HCT116 (cell line): ENCODE measurements at regions not wholly inside any gene's neighbourhood (a gene's known extent, or its start where the extent isn't known, plus 50 kb on each side); places are given as distances from the start of the nearest gene placed in this dataset.

Experiments
- ATAC-seq: fragments of 200-7000 bp; cut with Tn5 transposase; 2 replicates; pipeline ENCODE4 v1.9.1; 2020; ENCODE audit warnings: mild to moderate bottlenecking, moderate library complexity
- BruUV-seq: library from RNA; stranded (reverse); fragments of 400-500 nt; replicated peaks from 2 replicates; lab custom pipeline; 2021; lab: Mats Ljungman, UMichigan
- CTCF ChIA-PET: fragments of 300-600 bp; sonication (Branson Sonifier 250); formaldehyde crosslinking; loops from one replicate; lab custom pipeline; 2021; ENCODE audit warnings: antibody characterized with exemption; lab: Charles Lee
- POLR2A ChIA-PET: fragments of 300-600, 350-600 bp; sonication (Branson Sonifier 250); formaldehyde crosslinking; loops from one replicate; lab custom pipeline; 2021; ENCODE audit warnings: antibody characterized with exemption; lab: Charles Lee
- RAD21 ChIA-PET, 2 experiments: fragments of 300-600 bp; sonication (Branson Sonifier 250); formaldehyde crosslinking; loops; one replicate each; lab custom pipeline; 2023; ENCODE audit warnings: low total read pairs in 2 of 2; ENCODE audit not compliant: uncharacterized antibody in 2 of 2, unreplicated experiment in 2 of 2, low non-redundant PET in 1 of 2; lab: Charles Lee
- DNase-seq: peaks from one replicate; pipeline ENCODE4 v3.0.0-alpha.2; 2010; ENCODE audit warnings: low read depth, low spot score
- H2AFZ ChIP-seq: fragments of 200-600 bp; shearing (Covaris generic), sonication (generic); 2 replicates; pipeline ENCODE4 v1.6.1; 2017; ENCODE audit warnings: low read depth, mixed run types, mixed read lengths, antibody characterized with exemption, low read length; ENCODE audit not compliant: poor library complexity, severe bottlenecking
- H3K27ac ChIP-seq: 2 replicates; pipeline ENCODE4 v1.5.1; 2012; ENCODE audit warnings: low read depth, low read length
- H3K27me3 ChIP-seq: fragments of 200-600 bp; sonication (generic); 2 replicates; pipeline ENCODE4 v1.6.1; 2016; ENCODE audit warnings: mixed run types, low read length, mixed read lengths; ENCODE audit not compliant: insufficient read depth
- H3K36me3 ChIP-seq, 2 experiments: fragments of 200-500 bp in 1 of 2; fragments of 200-600 bp in 1 of 2; sonication (Bioruptor generic) in 1 of 2; sonication (generic) in 1 of 2; 2 replicates each; pipeline versions ENCODE4 v1.5.1 to v1.6.1; 2014 to 2016; ENCODE audit warnings: low read length in 2 of 2, inconsistent platforms in 1 of 2, mixed read lengths in 1 of 2, mixed run types in 1 of 2; ENCODE audit not compliant: insufficient read depth in 2 of 2, control insufficient read depth in 1 of 2
- H3K4me1 ChIP-seq, 2 experiments: fragments of 200-600 bp in 1 of 2; sonication (generic) in 1 of 2; 2 replicates each; pipeline versions ENCODE4 v1.5.1 to v1.6.1; 2012 to 2017; ENCODE audit warnings: low read length in 2 of 2, inconsistent platforms in 1 of 2, mild to moderate bottlenecking in 1 of 2, mixed read lengths in 1 of 2, mixed run types in 1 of 2, moderate library complexity in 1 of 2; ENCODE audit not compliant: insufficient read depth in 2 of 2, control insufficient read depth in 1 of 2
- H3K4me2 ChIP-seq: fragments of 200-600 bp; sonication (generic); 2 replicates; pipeline ENCODE4 v1.6.1; 2017; ENCODE audit warnings: mixed run types, low read length, mixed read lengths
- H3K4me3 ChIP-seq, 2 experiments: fragments of 200-600 bp in 1 of 2; sonication (generic) in 1 of 2; replicated peaks in 1 of 2; 2 replicates each; pipeline ENCODE4 v1.5.1; 2011 to 2016; ENCODE audit warnings: low read length in 2 of 2, control low read depth in 1 of 2, low read depth in 1 of 2, mild to moderate bottlenecking in 1 of 2, mixed read lengths in 1 of 2, mixed run types in 1 of 2
- H3K79me2 ChIP-seq: fragments of 200-600 bp; sonication (generic); 2 replicates; pipeline ENCODE4 v1.6.1; 2017; ENCODE audit warnings: mild to moderate bottlenecking, mixed run types, low read length, moderate library complexity, mixed read lengths; ENCODE audit not compliant: insufficient read depth
- H3K9ac ChIP-seq: fragments of 200-600 bp; sonication (generic); 2 replicates; pipeline ENCODE4 v1.6.1; 2016; ENCODE audit warnings: low read length, mixed read lengths
- H3K9me2 ChIP-seq: fragments of 200-600 bp; sonication (generic), shearing (Covaris generic); 2 replicates; pipeline ENCODE4 v1.6.1; 2017; ENCODE audit warnings: mixed run types, mild to moderate bottlenecking, moderate library complexity; ENCODE audit not compliant: insufficient read depth
- H3K9me3 ChIP-seq, 2 experiments: fragments of 200-500 bp in 1 of 2; fragments of 200-600 bp in 1 of 2; sonication (Bioruptor generic) in 1 of 2; sonication (generic) in 1 of 2; 2 replicates each; pipeline ENCODE4 v1.6.1; 2014 to 2017; ENCODE audit warnings: low read length in 2 of 2, mixed read lengths in 2 of 2, inconsistent platforms in 1 of 2, low read depth in 1 of 2, mild to moderate bottlenecking in 1 of 2, mixed run types in 1 of 2, moderate library complexity in 1 of 2; ENCODE audit not compliant: control insufficient read depth in 1 of 2, insufficient read depth in 1 of 2
- H4K20me1 ChIP-seq: fragments of 200-600 bp; sonication (generic), shearing (Covaris generic); 2 replicates; pipeline ENCODE4 v1.6.1; 2017; ENCODE audit warnings: mixed run types, mild to moderate bottlenecking, moderate library complexity; ENCODE audit not compliant: insufficient read depth
- ATF3 ChIP-seq: IDR thresholded peaks from 2 replicates; pipeline ENCODE4 v1.6.1; 2012
- CBX3 ChIP-seq: IDR thresholded peaks from 2 replicates; pipeline ENCODE4 v1.6.1; 2012; ENCODE audit warnings: low read depth
- EGR1 ChIP-seq: IDR thresholded peaks from 2 replicates; pipeline ENCODE4 v1.6.1; 2012; ENCODE audit warnings: low read depth
- ELF1 ChIP-seq: IDR thresholded peaks from 2 replicates; pipeline ENCODE4 v1.6.1; 2012; ENCODE audit warnings: low read depth, borderline replicate concordance
- EZH2 ChIP-seq: fragments of 200-600 bp; sonication (generic); IDR thresholded peaks from 2 replicates; pipeline ENCODE4 v1.6.1; 2017; ENCODE audit warnings: antibody characterized with exemption, mixed run types
- EZH2phosphoT487 ChIP-seq: fragments of 200-600 bp; IDR thresholded peaks from 2 replicates; pipeline ENCODE4 v1.6.1; 2018; ENCODE audit warnings: antibody characterized with exemption, borderline replicate concordance
- FOSL1 ChIP-seq: IDR thresholded peaks from 2 replicates; pipeline ENCODE4 v1.6.1; 2012; ENCODE audit warnings: low read depth
- JUND ChIP-seq: IDR thresholded peaks from 2 replicates; pipeline ENCODE4 v1.6.1; 2012
- MAX ChIP-seq: IDR thresholded peaks from 2 replicates; pipeline ENCODE4 v1.6.1; 2012
- POLR2A ChIP-seq: IDR thresholded peaks from 2 replicates; pipeline ENCODE4 v1.7.0; 2011; ENCODE audit warnings: borderline replicate concordance; ENCODE audit not compliant: insufficient read depth, insufficient read length; ENCODE audit errors: extremely low read depth
- RAD21 ChIP-seq: IDR thresholded peaks from 2 replicates; pipeline ENCODE4 v1.6.1; 2012; ENCODE audit warnings: low read depth, mild to moderate bottlenecking
- SIN3A ChIP-seq: IDR thresholded peaks from 2 replicates; pipeline ENCODE4 v1.6.1; 2012; ENCODE audit warnings: low read depth
- YY1 ChIP-seq: IDR thresholded peaks from 2 replicates; pipeline ENCODE4 v1.6.1; 2011; ENCODE audit warnings: low read length, low read depth, moderate library complexity, mild to moderate bottlenecking; ENCODE audit not compliant: insufficient replicate concordance; ENCODE audit errors: extremely low read depth
- ZNF274 ChIP-seq: fragments of 200-500 bp; sonication (Bioruptor generic); IDR thresholded peaks from 2 replicates; pipeline ENCODE4 v1.6.1; 2014; ENCODE audit warnings: mild to moderate bottlenecking, low read depth, low read length, inconsistent platforms
- intact Hi-C: fragments of 100-400 bp; cut with micrococcal nuclease; formaldehyde crosslinking; loops from 2 replicates; pipeline ENCODE4 v1.10.0; 2022

- H3K36me3 ChIP-seq = no peaks in the 10 kb centered on the region
- ChIA-PET POLR2A (no interaction called here), CTCF (no interaction called here), RAD21 (no interaction called here)
- ATAC-seq (no peak), DNase-seq (no peak)
- H3K4me3 ChIP-seq = no peak overlapping the region
- TF ChIP-seq CBX3 (no peak), MAX (no peak), EZH2 (no peak), EZH2phosphoT487 (no peak), ELF1 (no peak), EGR1 (no peak), POLR2A (no peak), FOSL1 (no peak), SIN3A (no peak), JUND (no peak), ZNF274 (no peak), RAD21 (no peak), ATF3 (no peak), YY1 (no peak)
- H3K27ac ChIP-seq = no peak overlapping the region
- no peaks in the 10 kb centered on the region for H3K79me2 ChIP-seq
- H3K9me2 ChIP-seq = no peaks in the 10 kb centered on the region
- H3K27me3 ChIP-seq = no peaks in the 10 kb centered on the region
- intact Hi-C loops = no loop called here
- no peak overlapping the region for H3K4me2 ChIP-seq
- H3K4me1 ChIP-seq = no peaks in the 10 kb centered on the region
- no peak overlapping the region for H2AFZ ChIP-seq
- no TSS peak for BruUV-seq
- H3K9ac ChIP-seq = no peak overlapping the region
- no peaks in the 10 kb centered on the region for H4K20me1 ChIP-seq
- H3K9me3 ChIP-seq = no peaks in the 10 kb centered on the region
Observed at GRCh38 chr4:147195386-147195785, 249.7 kb upstream of the TTC29 start.
